H1 (cell line): ENCODE measurements at regions not wholly inside any gene's neighbourhood (a gene's known extent, or its start where the extent isn't known, plus 50 kb on each side); places are given as distances from the start of the nearest gene placed in this dataset.

ENCODE experiments used
- CTCF ChIA-PET: fragments of 300-600 bp; sonication (Branson Sonifier 250); formaldehyde crosslinking; loops from one replicate; lab custom pipeline; 2021; ENCODE audit not compliant: partially characterized antibody; lab: Charles Lee
- POLR2A ChIA-PET: fragments of 300-600 bp; sonication (Branson Sonifier 250); formaldehyde crosslinking; loops from one replicate; lab custom pipeline; 2021; ENCODE audit warnings: inconsistent platforms; ENCODE audit not compliant: partially characterized antibody; lab: Charles Lee
- DNase-seq, 2 experiments: peaks; one replicate each; pipeline versions ENCODE4 v3.0.0 to v3.0.0-alpha.2; 2010 to 2022; ENCODE audit warnings: low spot score in 2 of 2, low read depth in 1 of 2, mixed read lengths in 1 of 2
- FAIRE-seq: peaks from 2 replicates; lab custom pipeline; 2011; peaks lifted over from hg19 to GRCh38; lab: Jason Lieb, UNC
- H2AFZ ChIP-seq: 2 replicates; pipeline ENCODE4 v1.8.1; 2012; ENCODE audit warnings: low read length, inconsistent platforms
- H2AK5ac ChIP-seq: 2 replicates; pipeline ENCODE4 v1.6.1; 2013; ENCODE audit warnings: low read depth, low read length
- H2BK120ac ChIP-seq: replicated peaks from 2 replicates; pipeline ENCODE3; 2013; ENCODE audit warnings: low read depth, low read length, inconsistent platforms
- H2BK12ac ChIP-seq: 2 replicates; pipeline ENCODE4 v1.6.1; 2013; ENCODE audit warnings: low read depth, low read length
- H2BK15ac ChIP-seq: 2 replicates; pipeline ENCODE4 v1.6.1; 2013; ENCODE audit warnings: low read length
- H2BK20ac ChIP-seq: 2 replicates; pipeline ENCODE4 v1.6.1; 2013; ENCODE audit warnings: low read length
- H2BK5ac ChIP-seq: 2 replicates; pipeline ENCODE4 v1.6.1; 2013; ENCODE audit warnings: low read depth, low read length
- H3K14ac ChIP-seq: 2 replicates; pipeline ENCODE4 v1.6.1; 2013; ENCODE audit warnings: inconsistent platforms; ENCODE audit not compliant: insufficient read length
- H3K18ac ChIP-seq: 2 replicates; pipeline ENCODE4 v1.6.1; 2013; ENCODE audit warnings: low read length; ENCODE audit errors: extremely low read depth
- H3K23ac ChIP-seq: 2 replicates; pipeline ENCODE4 v1.6.1; 2013; ENCODE audit warnings: inconsistent platforms; ENCODE audit not compliant: insufficient read length
- H3K23me2 ChIP-seq: 2 replicates; pipeline ENCODE4 v1.6.1; 2013; ENCODE audit warnings: low read depth, low read length
- H3K27ac ChIP-seq: 2 replicates; pipeline ENCODE4 v1.6.1; 2011; ENCODE audit warnings: low read depth, low read length, inconsistent platforms
- H3K27me3 ChIP-seq, 4 experiments: replicated peaks in 1 of 4; 1 replicate in 1 of 4; 2 replicates in 3 of 4; pipeline versions ENCODE4 v1.6.1 to v1.8.1; 2011 to 2013; ENCODE audit warnings: low read length in 3 of 4, mild to moderate bottlenecking in 3 of 4, inconsistent platforms in 2 of 4, mixed read lengths in 2 of 4, moderate library complexity in 1 of 4; ENCODE audit not compliant: control insufficient read depth in 3 of 4, insufficient read depth in 3 of 4; ENCODE audit errors: extremely low read depth in 1 of 4
- H3K36me3 ChIP-seq, 4 experiments: 2 replicates each; pipeline versions ENCODE4 v1.6.1 to v1.8.1; 2011 to 2013; ENCODE audit warnings: mild to moderate bottlenecking in 4 of 4, low read length in 3 of 4, moderate library complexity in 2 of 4, control low read depth in 1 of 4, inconsistent platforms in 1 of 4; ENCODE audit not compliant: insufficient read depth in 4 of 4, control insufficient read depth in 2 of 4
- H3K4ac ChIP-seq: replicated peaks from 2 replicates; pipeline ENCODE3; 2013; ENCODE audit warnings: low read length, low read depth, mixed read lengths, inconsistent platforms; ENCODE audit not compliant: insufficient read length
- H3K4me1 ChIP-seq, 4 experiments: replicated peaks in 1 of 4; 1 replicate in 1 of 4; 2 replicates in 3 of 4; pipeline versions ENCODE4 v1.6.1 to v1.8.1; 2011 to 2013; ENCODE audit warnings: low read length in 3 of 4, inconsistent platforms in 2 of 4, mixed read lengths in 1 of 4; ENCODE audit not compliant: insufficient read depth in 4 of 4, control insufficient read depth in 3 of 4
- H3K4me2 ChIP-seq, 2 experiments: 2 replicates each; pipeline versions ENCODE4 v1.6.1 to v1.8.1; 2011 to 2013; ENCODE audit warnings: low read depth in 2 of 2, low read length in 2 of 2, control low read depth in 1 of 2, inconsistent platforms in 1 of 2, mild to moderate bottlenecking in 1 of 2; ENCODE audit not compliant: insufficient read depth in 1 of 2
- H3K4me3 ChIP-seq, 4 experiments: fragments of 200-600, 300-600 bp in 1 of 4; sonication (generic), shearing (Covaris generic), sonication (Bioruptor Twin) in 1 of 4; 2 replicates each; pipeline versions ENCODE4 v1.5.1 to v1.8.1; 2011 to 2016; ENCODE audit warnings: low read length in 4 of 4, low read depth in 3 of 4, control low read depth in 2 of 4, inconsistent platforms in 2 of 4, mild to moderate bottlenecking in 2 of 4, mixed read lengths in 1 of 4, moderate library complexity in 1 of 4; ENCODE audit not compliant: insufficient read depth in 2 of 4; ENCODE audit errors: extremely low read depth in 1 of 4
- H3K56ac ChIP-seq: replicated peaks from 2 replicates; pipeline ENCODE3; 2013; ENCODE audit warnings: low read depth, mild to moderate bottlenecking, mixed read lengths, low read length, inconsistent platforms; ENCODE audit not compliant: insufficient read length
- H3K79me1 ChIP-seq: 2 replicates; pipeline ENCODE4 v1.6.1; 2013; ENCODE audit warnings: low read depth, low read length, control low read depth
- H3K79me2 ChIP-seq, 2 experiments: 2 replicates each; pipeline versions ENCODE4 v1.6.1 to v1.8.1; 2012 to 2013; ENCODE audit warnings: low read length in 2 of 2, mild to moderate bottlenecking in 2 of 2, inconsistent platforms in 1 of 2; ENCODE audit not compliant: insufficient read depth in 2 of 2, control insufficient read depth in 1 of 2
- H3K9ac ChIP-seq, 4 experiments: replicated peaks in 1 of 4; 1 replicate in 1 of 4; 2 replicates in 3 of 4; pipeline versions ENCODE4 v1.6.1 to v1.8.1; 2011 to 2013; ENCODE audit warnings: low read depth in 3 of 4, low read length in 3 of 4, control low read depth in 2 of 4, mild to moderate bottlenecking in 2 of 4, moderate library complexity in 2 of 4, inconsistent platforms in 1 of 4; ENCODE audit errors: extremely low read depth in 1 of 4
- H3K9me3 ChIP-seq, 2 experiments: 2 replicates each; pipeline versions ENCODE4 v1.6.1 to v1.8.1; 2012 to 2013; ENCODE audit warnings: mild to moderate bottlenecking in 2 of 2, moderate library complexity in 2 of 2, control low read depth in 1 of 2, inconsistent platforms in 1 of 2, low read depth in 1 of 2, low read length in 1 of 2, mixed read lengths in 1 of 2; ENCODE audit not compliant: insufficient read depth in 2 of 2
- H4K20me1 ChIP-seq, 2 experiments: replicated peaks in 1 of 2; 2 replicates each; pipeline versions ENCODE3 to v1.8.1; 2011 to 2013; ENCODE audit warnings: inconsistent platforms in 2 of 2, low read length in 2 of 2, mild to moderate bottlenecking in 1 of 2; ENCODE audit not compliant: insufficient read depth in 2 of 2, control insufficient read depth in 1 of 2
- H4K5ac ChIP-seq: 2 replicates; pipeline ENCODE4 v1.6.1; 2013; ENCODE audit warnings: low read length, low read depth, mixed read lengths, inconsistent platforms; ENCODE audit not compliant: insufficient read length
- H4K8ac ChIP-seq: 2 replicates; pipeline ENCODE4 v1.8.0; 2013; ENCODE audit warnings: mild to moderate bottlenecking, moderate library complexity, low read length, inconsistent platforms; ENCODE audit not compliant: insufficient read depth; ENCODE audit errors: extremely low read depth
- H4K91ac ChIP-seq: replicated peaks from 2 replicates; pipeline ENCODE3; 2013; ENCODE audit warnings: low read length, mixed read lengths, inconsistent platforms; ENCODE audit not compliant: insufficient read length
- CTBP2 ChIP-seq: IDR thresholded peaks from 2 replicates; pipeline ENCODE4 v1.7.0; 2011; ENCODE audit warnings: borderline replicate concordance, mild to moderate bottlenecking, moderate library complexity, mixed read lengths, low read length; ENCODE audit not compliant: insufficient read depth, insufficient read length
- KDM1A ChIP-seq: fragments of 200-600, 300-600 bp; sonication (generic); IDR thresholded peaks from 2 replicates; pipeline ENCODE4 v1.7.1; 2016; ENCODE audit warnings: mild to moderate bottlenecking, low read length, borderline replicate concordance
- NRF1 ChIP-seq: IDR thresholded peaks from 2 replicates; pipeline ENCODE4 v1.6.1; 2011; ENCODE audit warnings: mild to moderate bottlenecking, low read depth, low read length, improper control_type of control experiment
- WGBS, 2 experiments: shearing (Covaris generic) in 1 of 2; methylation state at CpG; one replicate each; pipeline versions ENCODE4 v1.1.6 to v1.1.7; 2013 to 2015; ENCODE audit warnings: low lambda C conversion rate in 2 of 2, mixed read lengths in 2 of 2, inconsistent platforms in 1 of 2, low coverage in 1 of 2, missing lambda C conversion rate in 1 of 2; ENCODE audit not compliant: insufficient replicate concordance in 2 of 2, insufficient coverage in 1 of 2, insufficient read length in 1 of 2; ENCODE audit errors: extremely low coverage in 1 of 2, missing lambda C conversion rate in 1 of 2; 5-methylcytosine and 5-hydroxymethylcytosine counted together

DNA sequence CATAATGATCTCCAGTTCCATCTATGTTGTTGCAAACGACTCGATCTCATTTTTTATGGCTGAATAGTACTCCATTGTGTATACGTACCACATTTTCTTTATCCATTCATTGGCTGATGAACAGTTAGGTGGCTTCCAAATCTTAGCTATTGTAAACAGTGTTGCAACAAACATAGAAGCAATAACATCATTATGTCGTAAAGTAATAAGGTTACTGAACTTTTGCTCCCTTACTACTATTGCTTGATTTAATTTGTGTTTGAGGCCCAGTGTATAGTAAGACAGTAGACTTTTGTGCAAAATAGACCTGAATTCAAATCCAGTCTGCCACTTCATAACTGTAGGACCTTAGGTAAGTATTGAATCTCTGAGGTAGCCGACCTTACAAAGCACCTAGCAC lies 200.1 kb upstream of the CELF2 start:
- no peak overlapping the region for H4K8ac ChIP-seq
- H3K4me3 ChIP-seq: no peak overlapping the region
- H3K79me2 ChIP-seq: no peaks in the 10 kb centered on the region
- H2AFZ ChIP-seq: no peak overlapping the region
- ChIA-PET CTCF (no interaction called here), POLR2A (no interaction called here)
- no peak overlapping the region for H3K4ac ChIP-seq
- H2BK15ac ChIP-seq: no peak overlapping the region
- H3K14ac ChIP-seq: no peak overlapping the region
- no peaks in the 10 kb centered on the region for H3K79me1 ChIP-seq
- no peak overlapping the region for H3K27ac ChIP-seq
- no peak overlapping the region for H4K5ac ChIP-seq
- no peak overlapping the region for H2BK5ac ChIP-seq
- H3K18ac ChIP-seq: no peak overlapping the region
- H3K27me3 ChIP-seq: no peaks in the 10 kb centered on the region
- H2BK20ac ChIP-seq: no peak overlapping the region
- peaks cover 3 to 11% of the 10 kb centered on the region in 2 experiments; a peak in 2 of 4 replicates for H3K9me3 ChIP-seq
- H3K36me3 ChIP-seq: no peaks in the 10 kb centered on the region
- FAIRE-seq (no peak), DNase-seq (no peak)
- H3K23ac ChIP-seq: no peak overlapping the region
- H3K23me2 ChIP-seq: no peaks in the 10 kb centered on the region
- H3K9ac ChIP-seq: no peak overlapping the region
- H2BK12ac ChIP-seq: no peak overlapping the region
- no peaks in the 10 kb centered on the region for H4K20me1 ChIP-seq
- TF ChIP-seq KDM1A (no peak), NRF1 (no peak), CTBP2 (no peak)
- no peak overlapping the region for H4K91ac ChIP-seq
- H3K4me1 ChIP-seq: no peaks in the 10 kb centered on the region
- no peak overlapping the region for H2AK5ac ChIP-seq
- no peak overlapping the region for H2BK120ac ChIP-seq
- H3K4me2 ChIP-seq: no peak overlapping the region
- H3K56ac ChIP-seq: no peak overlapping the region
- 82% methylated on average over 5 of the region's 5 CpGs; no CpG with 5 or more reads in 1 of the 2 experiments for WGBS, 2 experiments
